HG03432 (cell line): ENCODE measurements at regions not wholly inside any gene's neighbourhood (a gene's known extent, or its start where the extent isn't known, plus 50 kb on each side); places are given as distances from the start of the nearest gene placed in this dataset.

Experiments used
- ATAC-seq: cut with Tn5 transposase; IDR thresholded peaks from one replicate; pipeline ENCODE4 v1.9.1; 2021; ENCODE audit warnings: mild to moderate bottlenecking, moderate library complexity; ENCODE audit not compliant: unreplicated experiment

DNA sequence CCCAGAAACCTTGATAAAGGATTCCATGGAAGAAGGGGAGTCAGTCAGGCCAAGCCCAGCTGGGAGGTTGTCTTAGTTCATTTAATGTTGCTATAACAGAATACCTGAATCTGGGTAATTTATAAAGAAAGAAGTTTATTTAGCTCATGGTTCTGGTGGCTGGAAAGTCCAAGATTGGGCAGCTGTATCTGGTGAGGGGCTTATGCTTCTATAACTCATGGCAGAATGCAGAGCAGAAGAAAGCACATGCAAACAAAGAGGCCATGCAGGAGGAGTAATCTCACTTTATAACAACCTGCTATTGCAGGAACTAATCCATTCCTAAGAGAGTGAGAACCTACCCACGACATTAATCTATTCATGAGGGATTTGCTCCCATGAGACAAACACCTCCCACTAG lies 54.2 kb upstream of the ANKRD1 start:
- no peak for ATAC-seq

DNA sequence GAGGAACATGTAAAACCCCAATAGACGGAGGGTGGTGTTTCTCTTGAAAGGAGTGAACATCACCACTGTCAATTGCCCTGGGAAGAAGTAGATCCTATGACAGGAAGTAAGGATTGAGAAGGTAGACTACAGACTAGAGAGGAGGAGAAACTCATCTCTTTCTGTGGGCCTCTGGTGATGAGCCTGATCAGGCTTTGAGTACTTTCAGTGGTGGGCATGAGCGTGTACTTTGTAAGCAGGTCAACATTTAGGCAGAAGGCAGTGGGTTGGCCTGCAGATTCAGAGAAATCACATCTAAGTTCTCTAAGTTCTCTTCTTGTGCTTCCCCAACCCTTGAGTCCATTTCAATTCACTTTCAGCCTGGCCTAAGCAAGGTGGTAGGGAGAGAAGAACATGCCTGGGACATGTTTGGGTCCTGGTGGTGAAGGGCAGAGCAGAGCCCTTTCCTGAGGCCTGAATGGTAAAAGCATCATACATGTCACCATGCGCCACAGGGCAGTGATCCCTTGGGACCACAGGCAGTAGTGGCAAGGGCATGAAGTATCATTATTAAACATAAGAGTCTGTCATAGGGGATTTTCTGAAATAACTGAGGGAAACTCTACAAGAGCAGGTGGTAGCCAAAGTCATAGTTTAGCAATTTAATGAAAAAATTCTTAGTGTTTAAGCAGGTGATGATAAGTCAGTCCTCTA lies 56.4 kb upstream of the ANKRD1 start:
- peak; percentile 93 for ATAC-seq

DNA sequence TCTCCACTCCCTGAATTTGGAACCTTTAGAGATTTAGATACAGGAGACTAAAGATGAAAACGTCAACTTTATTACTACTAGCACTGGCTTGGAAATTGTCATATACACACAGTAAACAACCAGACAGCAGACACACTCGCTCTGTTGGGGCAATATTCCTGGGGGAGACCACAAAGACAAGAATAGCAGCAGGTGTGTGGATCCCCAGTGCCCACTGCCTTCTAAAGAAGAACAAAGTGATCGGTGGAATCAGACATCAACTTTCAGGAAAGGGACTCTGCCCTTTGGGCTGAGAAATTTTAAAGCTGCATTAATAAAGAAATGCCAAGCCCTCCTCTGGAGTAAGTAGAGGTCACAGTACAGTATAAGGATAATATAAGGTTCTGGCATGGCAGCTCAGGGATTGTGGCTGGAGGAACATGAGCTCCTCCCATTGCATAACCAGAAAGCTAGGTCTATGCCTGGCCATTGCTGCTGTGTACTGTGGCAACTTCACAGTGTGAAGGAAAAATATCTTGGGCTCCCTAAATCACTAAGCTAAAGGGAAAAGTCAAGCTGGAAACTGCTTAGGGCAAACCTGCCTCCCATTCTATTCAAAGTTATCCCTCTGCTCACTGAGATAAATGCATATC lies 57.1 kb upstream of the ANKRD1 start:
- no peak for ATAC-seq

DNA sequence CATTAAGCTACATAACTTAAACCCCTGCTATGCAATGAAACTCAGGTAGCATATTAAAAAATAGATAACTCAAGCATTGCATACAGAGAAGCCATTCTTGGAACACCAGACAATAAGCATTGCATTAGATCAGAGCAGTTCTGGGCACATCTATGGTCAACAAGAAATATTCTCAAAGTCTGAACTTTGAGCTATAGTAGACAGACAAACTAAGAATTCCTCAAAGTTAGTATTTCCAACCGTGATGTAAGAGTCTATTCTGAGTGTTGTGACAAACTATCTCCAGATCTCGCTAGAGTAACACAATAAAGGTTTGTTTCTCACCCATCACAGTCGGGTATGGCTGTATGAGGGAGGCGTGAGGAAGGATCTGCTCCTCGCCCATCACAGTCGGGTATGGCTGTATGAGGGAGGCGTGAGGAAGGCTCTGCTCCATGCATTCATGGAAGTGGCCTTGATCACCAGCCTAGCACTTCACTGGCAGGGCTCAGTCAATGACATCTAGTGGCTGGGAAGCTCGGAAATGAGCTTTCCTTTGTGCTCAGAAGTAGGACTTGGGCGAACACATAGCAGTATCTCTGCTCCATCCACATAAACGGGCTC lies 61.6 kb upstream of the ANKRD1 start:
- no peak for ATAC-seq

DNA sequence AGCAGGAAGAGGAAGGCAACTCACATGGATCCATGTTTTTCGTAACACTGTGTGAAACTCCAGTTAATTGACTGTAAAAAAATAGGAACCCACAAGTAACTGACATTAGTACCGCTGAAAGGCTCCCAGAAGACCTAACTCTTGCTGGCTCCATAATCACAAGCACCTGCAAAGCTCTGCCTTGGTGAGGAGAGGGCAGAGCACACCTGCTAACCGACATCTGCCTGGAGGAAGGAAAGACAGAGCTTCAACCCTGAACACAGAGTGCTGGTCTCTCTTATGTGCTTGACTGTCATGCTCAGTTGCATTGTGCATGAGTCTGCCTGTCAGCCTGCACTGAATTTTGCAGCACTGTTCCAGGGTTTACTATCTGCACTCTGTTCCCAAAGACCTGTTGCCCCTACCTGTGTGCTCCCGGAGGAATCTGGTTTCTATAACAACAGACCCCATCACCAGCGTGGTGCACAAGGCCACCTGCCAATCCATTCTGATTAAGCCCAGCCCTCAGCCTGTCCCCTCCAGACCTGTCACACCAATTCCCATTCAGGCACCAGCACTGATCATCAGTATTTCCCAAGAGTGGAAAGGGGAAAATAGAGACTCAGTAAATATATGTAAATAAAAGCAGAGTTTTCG lies 63.1 kb upstream of the ANKRD1 start:
- ATAC-seq: no peak

DNA sequence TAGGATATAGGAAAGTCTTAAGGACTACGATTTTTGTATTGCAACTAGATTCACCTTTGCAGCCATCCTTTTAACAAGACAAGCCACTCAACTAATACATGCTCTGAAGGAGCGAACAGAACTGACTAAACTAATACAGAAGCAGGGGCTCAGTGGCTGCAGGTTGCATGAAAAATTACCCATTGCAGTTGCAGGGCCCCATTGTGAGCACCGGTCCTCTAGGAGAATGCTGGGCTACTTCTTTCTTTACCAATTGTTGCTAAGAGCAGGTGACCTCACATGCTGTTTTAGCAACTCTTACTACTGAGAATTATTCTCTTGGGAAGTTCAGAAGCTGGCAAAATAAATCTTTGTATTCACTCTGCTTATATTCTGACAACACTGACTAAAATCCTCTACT lies 64.0 kb upstream of the ANKRD1 start:
- ATAC-seq: no peak

DNA sequence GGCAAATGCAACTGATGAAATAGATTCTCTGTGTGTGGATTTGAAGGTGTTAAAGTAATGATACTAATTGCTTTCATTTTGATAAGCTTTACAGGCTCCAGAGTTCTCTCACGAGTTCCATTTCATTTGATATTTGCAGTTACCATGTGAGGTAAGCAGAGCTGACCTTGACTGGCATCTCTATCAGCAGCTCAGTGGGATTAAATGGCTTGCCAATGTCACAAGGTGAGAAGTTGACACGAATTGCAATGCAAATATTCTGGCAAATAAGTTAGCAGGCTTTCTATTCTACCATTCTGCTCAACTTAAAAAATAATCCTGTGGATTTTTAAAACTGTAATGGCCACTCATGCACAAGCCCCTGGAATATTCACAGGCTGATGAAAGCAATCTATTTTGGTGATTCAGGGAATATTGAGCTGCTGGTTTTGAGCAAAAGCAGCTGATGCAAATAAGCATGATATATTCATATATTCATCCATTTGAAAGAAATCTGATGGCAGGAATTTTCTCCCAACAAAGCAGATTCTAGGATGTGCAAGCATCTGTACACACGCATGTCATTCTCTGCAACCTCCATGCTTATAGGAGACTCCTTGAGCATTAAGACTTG lies 64.5 kb upstream of the ANKRD1 start:
- ATAC-seq: no peak

DNA sequence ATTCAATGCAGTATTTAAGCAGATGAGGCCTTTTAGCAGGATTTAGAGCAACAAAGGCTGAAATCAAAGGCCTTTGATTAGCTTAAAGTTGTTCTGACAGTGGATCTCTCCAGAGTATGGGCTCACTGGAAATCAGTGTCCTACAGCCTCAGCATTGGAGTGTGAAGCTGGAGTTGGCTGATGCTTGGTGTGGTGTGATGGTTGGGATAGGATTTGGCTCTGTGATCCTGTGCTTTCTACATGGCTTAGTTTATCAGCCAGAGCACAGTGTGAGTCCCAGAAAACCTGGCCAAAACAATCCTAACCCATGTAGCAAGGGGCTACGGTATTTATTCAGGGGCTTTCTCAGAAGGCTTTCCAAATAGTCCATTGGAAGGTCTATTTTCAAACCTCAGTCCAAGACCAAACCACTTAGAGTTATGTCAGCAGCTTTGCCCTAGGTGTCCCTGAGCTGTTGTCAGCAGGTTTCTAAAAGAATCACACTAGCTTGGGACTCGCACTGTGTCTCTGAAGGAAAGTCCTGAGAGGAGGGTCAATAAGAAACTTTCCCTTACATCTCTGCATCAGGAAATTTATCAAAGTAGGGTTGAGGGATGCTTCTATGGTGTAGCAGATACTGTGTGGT lies 65.4 kb upstream of the ANKRD1 start:
- no peak for ATAC-seq

DNA sequence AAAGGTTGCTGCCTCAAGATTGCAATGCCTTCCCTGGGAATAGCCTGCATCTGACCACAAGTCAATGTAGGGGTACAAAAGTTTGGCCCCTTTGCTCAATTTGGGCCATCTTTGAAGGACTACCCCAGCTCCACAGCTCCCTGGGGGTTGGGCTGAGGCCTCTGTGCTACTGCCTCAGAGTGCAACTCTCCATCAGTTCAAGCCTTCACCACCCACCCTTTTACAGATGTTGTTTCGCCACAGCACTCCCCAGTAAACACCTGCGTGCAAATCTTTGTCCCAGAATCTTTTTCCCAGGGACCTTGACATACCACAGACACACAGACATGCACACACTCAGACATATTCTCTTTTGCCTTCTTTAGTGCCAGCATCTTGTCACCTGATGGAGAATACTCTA lies 66.0 kb upstream of the ANKRD1 start:
- no peak for ATAC-seq

DNA sequence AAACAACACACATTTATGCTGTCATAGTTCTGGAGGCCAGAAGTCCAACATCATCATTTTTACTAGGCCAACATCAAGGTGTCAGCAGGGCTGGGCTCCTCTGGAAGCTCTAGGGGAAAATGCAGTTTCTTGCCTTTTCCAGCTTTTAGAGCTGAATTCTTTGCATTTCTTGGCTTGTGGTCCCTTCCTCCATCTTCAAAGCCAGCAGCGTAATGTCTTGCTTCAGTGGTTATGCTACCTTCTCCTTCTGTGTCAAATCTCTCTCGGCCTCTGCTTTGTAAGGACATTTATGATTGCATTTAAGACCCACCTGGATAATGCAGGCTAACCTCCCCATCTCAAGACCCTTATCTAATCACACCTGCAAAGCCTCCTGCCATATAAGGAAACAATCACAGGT lies 66.5 kb upstream of the ANKRD1 start:
- ATAC-seq: no peak

DNA sequence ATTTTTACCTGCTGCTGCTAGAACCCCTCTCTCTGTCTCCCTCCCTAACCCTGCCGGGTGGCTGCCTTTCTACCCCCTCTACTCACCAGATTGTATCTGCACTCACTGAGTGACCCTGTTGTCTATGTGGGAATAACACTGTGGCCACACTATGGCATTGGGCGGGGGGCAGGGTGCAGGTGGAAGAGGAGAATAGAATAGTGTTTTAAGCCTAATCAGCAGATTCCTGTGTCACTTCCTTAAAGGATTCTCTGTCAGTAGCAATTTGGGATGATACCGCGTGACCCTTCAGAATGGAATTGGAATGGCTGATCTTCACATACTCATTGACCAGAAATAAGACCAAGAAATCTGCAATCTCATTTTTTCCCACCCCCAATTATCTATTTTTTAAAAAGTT lies 67.1 kb upstream of the ANKRD1 start:
- ATAC-seq: no peak

DNA sequence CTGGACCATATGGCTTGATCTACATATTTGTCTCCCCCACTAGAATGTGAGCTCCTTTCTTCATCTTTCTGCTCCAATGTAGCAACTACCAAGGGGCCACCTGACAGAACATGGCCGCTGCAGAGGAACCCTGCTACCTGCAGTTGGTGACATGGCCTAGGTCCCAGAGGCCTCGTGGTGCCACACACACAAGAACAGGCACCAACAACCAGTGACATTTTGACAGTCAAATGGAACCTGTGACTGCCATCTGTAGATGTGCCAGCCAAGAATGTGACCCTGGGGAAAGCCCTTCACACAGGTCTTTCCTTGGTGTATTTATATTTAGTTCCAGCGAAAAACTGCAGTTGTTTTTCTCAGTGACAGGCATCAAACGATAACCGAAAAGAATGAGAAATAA lies 67.9 kb upstream of the ANKRD1 start:
- no peak for ATAC-seq

DNA sequence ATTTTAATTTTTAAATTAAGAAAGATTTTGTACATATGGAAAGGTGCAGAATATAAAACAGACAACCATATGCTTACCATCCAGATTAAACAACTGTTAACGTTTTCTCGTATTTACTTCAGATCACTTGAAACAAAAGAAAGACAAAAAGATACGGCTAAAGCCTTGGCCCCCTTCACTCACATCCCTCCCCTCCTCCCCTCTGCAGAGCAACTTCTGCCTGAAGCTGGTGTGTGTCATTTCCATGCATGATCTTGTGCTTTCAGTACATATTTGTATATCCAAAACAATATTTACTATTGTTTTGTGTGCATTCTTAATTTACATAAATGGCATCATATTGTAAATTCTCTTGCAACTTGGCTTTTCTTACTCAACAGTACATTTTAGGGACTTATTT lies 68.5 kb upstream of the ANKRD1 start:
- no peak for ATAC-seq

DNA sequence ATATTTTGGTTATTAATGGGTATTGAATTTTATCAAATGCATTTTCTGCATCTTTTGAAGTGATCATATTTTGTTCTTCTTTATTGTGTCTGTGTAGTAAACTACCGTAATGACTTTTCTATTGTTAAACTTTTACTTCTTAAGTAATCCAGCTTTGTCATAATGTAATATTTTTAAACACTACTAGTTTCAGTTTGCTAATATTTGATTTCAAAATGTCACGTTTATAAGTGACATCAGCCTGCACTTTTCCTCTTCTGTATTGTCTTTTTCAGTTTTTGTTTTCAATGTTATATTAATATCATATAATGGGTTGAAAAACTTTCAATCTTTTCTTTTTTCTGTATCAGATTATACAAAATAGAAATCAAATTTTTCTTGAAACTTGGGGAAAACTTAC lies 71.6 kb upstream of the ANKRD1 start:
- peak; percentile 49 for ATAC-seq

DNA sequence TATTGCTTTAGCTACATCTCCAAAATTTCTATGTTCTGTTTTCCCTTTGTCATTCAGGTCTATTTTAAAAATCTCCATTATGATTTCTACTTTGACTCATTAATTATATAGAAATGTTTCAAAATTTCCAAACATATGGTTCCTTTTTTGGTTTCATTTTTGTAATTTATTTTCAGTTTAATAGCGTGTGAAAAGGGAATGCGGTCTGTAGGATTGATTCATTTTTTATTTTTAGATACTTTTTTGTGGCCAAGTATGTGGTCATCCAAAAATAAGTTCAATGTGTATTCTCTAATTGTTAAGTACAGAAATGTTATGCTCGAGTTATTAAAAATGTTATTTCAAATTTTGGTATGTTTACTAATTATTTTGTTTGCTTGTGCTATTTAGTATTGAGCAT lies 72.5 kb upstream of the ANKRD1 start:
- no peak for ATAC-seq

DNA sequence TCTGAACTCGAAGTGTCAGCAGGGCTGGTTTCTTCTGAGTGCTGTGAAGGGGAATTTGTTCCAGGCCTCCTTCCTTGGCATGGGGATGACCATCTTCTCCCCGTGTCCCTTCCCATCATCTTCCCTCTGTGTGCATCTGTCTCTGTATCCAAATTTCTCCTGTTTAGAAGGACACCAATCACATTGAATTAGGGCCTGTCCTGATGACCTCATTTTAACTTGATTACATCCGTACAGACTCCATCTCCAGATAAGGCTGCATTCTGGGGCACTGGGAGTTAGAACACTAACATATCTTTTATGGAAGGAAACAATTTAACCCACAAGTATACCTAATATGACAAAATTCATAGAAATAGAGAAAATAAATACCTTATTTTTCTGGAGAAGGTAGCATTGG lies 76.8 kb upstream of the ANKRD1 start:
- no peak for ATAC-seq

DNA sequence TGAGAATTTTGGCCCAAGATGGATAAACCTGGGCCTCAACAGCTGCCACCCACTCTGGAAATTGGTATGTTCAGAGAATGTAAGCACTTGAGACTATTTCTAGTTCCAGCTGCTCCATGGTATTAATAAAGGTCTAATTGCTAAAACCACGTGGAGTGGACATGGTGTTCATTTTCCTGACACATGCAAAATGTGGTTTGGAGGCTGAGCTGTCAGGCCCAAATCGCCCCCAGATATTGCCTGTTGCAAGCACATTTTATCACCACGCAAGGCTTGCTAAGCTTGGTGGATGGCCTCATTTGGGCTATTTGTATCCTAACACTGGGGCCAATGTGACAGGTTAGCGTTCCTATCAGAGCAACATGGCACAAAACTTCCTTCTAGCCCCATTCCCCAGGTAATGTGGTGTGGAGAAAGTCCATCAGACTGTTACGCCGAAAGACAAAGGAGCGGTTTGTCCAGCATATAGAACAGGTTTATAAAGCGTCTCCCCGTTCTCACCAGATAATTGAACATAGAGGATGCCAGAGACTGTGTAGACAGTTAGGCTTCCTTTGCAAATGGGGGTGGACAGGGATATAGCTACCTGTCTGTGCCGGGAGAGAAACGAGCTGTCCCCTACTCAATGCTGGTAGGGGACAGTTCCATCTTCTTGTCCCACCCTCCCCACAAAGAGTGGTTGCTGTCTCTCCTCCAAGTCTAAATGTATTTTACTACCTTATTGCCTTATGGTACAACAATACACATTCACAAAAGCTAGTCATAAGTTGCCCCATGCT lies 78.0 kb upstream of the ANKRD1 start:
- ATAC-seq: peak; percentile 23

DNA sequence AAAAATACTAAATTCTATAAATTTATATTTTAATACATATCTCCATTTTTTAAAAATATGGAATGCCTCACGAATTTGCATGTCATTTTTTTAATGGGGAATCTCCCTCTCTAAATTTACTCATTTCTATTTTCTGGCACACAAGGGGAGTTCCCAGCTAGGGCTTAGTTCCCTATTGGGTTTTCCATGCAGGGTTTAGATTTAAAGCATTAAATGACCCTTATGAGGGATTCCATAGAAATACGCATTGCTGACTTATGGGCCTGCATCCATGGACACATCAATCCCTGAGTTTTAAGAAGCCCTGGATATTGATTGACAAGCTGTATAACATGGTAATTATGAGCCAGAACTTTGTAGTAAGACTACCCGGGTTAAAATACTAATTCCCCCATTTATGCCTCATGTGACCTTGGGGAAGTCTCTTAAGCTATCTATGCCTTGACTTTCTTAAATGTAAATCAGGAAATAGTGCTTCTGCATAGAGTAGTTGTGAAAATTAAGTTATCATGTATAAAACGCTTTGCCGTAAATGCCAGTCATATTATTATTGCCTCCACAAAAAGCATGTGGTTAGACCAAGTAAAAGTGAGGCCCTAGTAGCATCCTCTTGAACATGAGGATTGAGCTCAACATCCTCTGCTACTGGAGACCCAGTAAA lies 78.8 kb upstream of the ANKRD1 start:
- ATAC-seq: peak; percentile 77

DNA sequence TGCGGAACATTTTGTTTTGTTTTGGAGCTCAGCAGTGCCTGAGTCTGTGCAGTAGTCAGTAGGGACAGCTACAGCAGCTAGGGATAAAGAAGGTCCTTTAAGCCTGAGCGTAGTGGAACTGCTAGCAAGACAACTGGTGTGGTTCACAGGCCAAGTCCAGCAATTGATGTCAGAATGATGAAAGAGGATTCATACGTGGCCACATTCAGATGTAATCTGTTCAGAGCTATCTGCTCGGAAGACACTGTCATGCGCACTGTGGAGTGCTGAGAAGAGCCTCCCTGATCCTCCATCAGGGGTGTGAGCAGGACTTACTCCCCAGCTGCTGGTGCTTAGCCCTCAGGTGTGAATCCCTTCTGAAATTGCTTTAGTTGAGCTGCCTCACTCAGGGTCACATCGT lies 79.6 kb upstream of the ANKRD1 start:
- ATAC-seq: no peak

DNA sequence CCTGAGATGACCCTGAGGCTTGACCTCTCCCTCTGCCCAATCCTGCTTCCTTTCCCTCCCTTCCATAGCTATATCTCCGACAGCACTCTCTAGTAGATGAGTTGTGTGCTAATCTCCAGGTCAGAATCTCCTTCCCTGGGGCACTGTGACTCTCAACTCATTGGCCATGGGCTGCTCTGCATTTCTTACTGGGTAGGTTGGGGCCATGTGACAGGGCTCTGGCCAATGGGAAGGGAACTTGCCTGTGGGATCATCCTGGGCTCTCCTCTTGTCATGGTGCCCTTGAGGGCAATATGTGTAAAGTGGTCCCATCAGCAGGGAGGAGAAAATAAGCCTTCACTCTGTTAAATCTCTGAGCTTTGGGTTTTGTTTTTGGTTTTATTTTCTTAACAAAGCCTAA lies 80.1 kb upstream of the ANKRD1 start:
- no peak for ATAC-seq
